GM11168 (cell line): ENCODE measurements at regions not wholly inside any gene's neighbourhood (a gene's known extent, or its start where the extent isn't known, plus 50 kb on each side); places are given as distances from the start of the nearest gene placed in this dataset.

Experiments
- in situ Hi-C: fragments of 300-500 bp; cut with MboI; formaldehyde crosslinking; loops from one replicate; pipeline ENCODE4 v1.12.0; 2022; ENCODE audit warnings: low sequenced_read_pairs; ENCODE audit not compliant: unreplicated experiment

DNA sequence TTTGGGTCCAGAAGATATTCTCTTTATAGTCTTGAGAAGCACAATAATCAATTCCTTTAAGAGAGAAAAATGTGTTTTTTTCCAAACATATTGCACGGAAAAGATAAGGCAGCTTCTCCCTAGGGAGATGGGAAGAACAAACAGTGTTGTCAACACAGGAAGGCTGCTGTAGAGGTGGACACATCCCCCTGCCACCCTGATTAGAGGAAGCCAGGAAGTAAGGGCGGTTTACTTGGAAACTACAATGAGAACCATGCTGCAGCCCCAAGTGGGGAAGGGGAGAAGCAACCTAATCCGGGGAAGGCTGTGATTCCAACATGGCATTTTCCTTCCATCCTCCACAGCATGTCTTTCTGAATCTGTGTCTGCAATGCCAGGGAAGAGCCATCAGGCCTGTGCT lies 256.9 kb upstream of the TGFBR2 start:
- in situ Hi-C loops = no loop called here

- in situ Hi-C loops = no loop called here
These were observed 256.4 kb upstream of the TGFBR2 start for GRCh38 chr3:30350011-30350410.

GRCh38 chr3:30350901-30351300 lies 255.5 kb upstream of the TGFBR2 start:
- in situ Hi-C loops = no loop called here

GRCh38 chr3:30352410-30353318 lies 253.7 kb upstream of the TGFBR2 start:
- in situ Hi-C loops = no loop called here

DNA sequence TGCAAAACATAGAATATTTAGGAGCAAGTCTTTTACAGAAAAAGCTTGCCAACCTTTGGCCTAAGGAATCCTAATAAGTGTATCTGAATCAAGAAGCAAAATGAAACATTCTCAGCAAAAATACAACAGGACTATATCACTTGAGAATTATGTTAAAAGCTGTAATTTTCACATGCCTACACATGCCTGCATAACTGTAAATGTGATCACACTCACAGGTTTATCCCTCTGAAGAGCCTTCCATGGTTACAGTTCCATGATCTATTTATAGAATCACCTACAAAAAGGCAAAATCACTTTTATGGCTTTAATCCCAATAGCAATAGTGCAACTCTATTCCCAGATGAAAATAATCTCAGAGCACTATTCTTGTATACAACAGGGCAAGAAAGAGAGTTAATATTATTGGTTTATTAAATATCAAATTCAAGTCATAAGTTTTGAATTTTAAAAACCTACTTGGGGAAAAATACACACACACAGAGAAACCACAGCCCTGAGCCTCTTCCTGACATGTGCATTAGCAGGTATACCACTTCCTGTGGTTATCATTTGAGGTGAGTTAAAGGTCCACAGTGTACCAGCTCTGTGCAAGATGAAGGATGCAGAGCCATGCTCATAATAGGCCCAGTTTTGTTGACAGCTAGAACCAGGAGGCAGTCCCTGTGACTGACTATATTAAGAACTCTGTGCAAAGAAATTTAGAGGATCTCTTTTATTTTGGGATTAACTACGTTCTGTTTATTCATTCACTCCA lies 252.5 kb upstream of the TGFBR2 start:
- in situ Hi-C loops = no loop called here

GRCh38 chr3:30354513-30354912 lies 251.9 kb upstream of the TGFBR2 start:
- in situ Hi-C loops = no loop called here

DNA sequence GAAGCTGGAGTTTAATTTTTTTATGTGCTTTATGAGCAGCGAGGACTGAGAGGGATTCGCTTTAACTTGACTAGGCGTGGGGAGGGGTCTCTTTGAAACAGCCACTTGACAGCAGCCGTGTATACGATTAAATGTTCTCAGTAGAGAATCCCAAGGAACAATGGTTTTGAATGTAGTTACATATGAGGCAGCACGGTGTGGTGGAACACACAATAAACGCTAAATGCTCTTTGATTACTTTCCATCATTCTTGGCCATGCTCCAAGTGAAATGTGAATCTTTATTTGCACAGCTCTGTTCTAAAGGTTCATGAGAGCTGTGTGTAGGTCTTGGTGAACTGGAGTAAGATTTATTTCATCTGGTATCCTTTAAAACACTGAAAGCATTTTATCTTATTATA lies 251.4 kb upstream of the TGFBR2 start:
- in situ Hi-C loops = no loop called here

DNA sequence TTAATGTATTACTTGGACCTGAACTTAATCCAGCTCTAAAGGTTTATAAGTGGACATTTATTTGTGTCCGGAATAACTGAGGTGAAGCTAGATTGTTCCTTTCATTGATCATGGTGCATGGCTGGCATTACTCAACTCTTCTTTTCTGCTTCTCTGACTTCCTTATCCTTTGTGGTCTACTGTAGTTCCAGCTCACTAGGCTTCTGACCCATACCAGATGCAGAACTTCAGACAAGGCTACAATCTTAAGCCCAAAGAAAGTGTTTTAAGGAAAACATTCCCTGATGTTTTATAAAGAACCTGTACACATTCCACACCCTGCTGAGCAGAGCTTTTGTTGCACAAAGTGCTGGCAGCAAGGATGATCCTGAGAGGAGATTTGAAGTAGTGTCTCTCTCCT lies 250.8 kb upstream of the TGFBR2 start:
- in situ Hi-C loops = no loop called here

DNA sequence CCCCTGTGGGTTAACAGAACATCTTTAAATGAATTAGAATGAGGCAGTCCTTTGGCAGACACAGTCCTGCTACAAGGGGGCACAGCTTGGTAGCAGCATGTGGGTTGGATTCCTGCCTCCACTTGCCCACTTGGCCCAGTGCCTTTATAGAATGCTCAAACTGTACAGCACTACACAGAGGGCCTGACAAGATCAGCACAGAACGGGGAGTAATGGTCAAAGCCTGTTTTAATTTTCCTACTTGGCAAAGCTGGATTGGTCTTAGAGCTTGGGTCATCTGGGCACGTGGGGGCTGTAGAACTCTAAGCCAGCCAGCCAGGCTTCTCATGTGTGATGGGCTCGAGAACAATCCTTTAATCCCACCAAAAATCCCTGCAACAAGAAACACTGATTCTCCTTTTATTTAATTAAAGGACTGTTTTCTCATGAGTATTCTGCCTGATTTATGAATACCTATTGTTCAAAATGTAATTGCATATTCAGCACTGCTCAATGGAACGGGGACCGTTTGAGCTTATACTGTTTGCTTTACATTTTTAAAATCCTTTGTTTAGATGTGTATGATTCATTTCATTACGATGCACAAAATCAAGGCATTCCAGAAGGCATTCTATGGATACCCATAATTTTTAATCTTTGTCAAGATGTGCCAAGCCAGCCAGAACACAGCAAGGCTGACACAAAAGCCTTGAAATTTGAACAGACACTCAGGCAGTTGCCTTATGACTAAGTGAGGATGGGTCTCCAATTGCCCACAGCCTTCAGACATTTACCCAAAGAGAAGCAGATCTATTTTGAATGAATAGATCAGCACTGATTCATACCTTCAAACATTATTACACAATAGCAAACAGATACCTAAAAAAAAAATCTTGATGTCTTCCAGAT lies 249.3 kb upstream of the TGFBR2 start:
- in situ Hi-C loops = no loop called here

GRCh38 chr3:30357897-30358296 lies 248.5 kb upstream of the TGFBR2 start:
- in situ Hi-C loops = no loop called here

GRCh38 chr3:30358871-30359270 lies 247.5 kb upstream of the TGFBR2 start:
- in situ Hi-C loops = no loop called here

GRCh38 chr3:30368978-30369377 lies 237.4 kb upstream of the TGFBR2 start:
- in situ Hi-C loops = no loop called here

- in situ Hi-C loops = no loop called here
These were observed 235.6 kb upstream of the TGFBR2 start for GRCh38 chr3:30370681-30371271.

DNA sequence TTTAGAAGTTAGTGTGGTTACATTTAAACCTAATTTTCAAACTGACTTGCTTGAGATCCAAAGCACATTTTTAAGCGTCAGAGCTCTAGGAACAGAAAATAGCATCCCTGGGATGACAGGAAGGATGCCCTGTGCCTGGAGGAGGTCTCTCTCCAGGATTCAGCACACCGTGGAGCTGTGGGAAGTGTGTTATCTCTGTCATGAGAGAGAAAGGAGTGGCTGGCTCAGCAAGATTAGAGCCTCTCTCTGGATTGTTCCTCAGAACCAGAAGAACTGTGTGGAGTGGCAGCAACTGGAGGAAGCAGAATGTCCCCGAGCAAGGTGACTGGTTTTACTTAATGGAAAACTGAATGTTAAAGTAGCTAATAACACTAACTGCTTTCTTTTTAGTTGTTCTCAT lies 233.6 kb upstream of the TGFBR2 start:
- in situ Hi-C loops = no loop called here

DNA sequence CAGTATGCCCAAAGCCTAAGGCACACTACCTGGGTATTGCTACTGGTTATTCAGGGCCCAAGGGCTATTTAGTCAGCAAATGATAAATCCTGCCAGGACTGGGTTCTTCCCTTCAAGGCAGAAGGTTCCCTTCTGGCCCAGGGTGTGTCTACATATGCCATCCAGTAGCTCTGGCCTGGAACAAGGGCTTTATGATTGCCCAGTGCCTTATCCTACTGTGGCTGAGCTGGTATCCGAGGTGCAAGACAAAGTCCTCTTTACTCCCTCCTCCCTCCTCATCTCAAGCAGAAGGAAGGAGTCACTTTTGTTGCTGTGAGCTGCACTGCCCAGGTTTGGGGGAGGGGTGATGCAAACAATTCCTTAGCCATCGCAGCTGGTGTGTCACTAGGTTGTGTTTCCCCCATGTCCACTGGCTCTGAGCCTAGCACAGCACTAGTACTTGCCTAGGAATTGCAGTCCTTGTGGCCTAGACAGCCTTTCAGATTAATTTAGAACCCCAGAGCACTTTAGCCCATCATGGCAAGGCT lies 221.8 kb upstream of the TGFBR2 start:
- in situ Hi-C loops = no loop called here

DNA sequence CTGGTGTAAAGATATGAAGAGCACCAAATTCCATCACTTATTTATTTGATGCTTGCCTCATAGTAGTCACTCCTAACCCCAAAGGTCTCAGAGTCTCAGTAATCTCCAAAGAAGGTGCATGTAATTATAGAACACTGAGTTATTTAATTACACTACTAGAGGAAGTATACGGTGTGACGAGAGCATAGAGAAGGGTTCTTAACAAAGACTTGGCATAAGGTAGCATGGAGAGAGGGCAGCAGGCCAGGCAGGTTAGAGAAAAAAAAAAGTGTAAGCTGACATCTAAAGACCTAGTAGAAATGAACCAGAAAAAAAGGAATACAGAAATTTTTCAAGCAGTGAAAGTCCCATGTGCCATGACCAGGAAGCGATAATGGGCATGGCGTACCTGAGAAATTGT lies 213.3 kb upstream of the TGFBR2 start:
- in situ Hi-C loops = no loop called here

DNA sequence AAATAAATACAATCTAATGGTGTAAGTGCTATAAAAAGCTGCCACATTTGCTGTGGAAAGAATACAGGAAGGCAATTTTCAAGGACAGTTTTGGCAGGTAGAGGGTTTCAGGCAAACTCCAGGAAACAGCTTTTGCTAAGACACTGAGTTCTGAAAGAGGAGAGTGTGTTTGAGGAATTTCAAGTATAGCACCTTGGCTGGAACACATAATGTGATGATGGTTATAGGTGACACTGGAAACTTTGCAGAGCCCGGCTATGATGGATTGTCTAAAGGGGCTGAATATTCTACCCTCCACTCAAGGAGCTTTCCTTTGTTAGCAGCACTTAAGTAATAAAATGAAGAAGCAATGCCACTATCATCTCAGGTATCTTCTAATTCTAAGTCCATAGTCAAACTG lies 209.4 kb upstream of the TGFBR2 start:
- in situ Hi-C loops = no loop called here

- in situ Hi-C loops = no loop called here
These were observed 206.8 kb upstream of the TGFBR2 start for GRCh38 chr3:30399394-30400181.

GRCh38 chr3:30400926-30401325 lies 205.5 kb upstream of the TGFBR2 start:
- in situ Hi-C loops = no loop called here
